B cell (primary cell): ENCODE measurements at regions not wholly inside any gene's neighbourhood (a gene's known extent, or its start where the extent isn't known, plus 50 kb on each side); places are given as distances from the start of the nearest gene placed in this dataset.

Source experiments
- CTCF ChIP-seq: fragments of 200-600 bp; IDR thresholded peaks from one replicate; pipeline ENCODE4 v1.8.0; 2022; ENCODE audit warnings: antibody characterized with exemption, mild to moderate bottlenecking
- EZH2 ChIP-seq: IDR thresholded peaks from 2 replicates; pipeline ENCODE4 v1.6.1; 2012; ENCODE audit warnings: borderline replicate concordance, low read depth, mild to moderate bottlenecking, moderate library complexity, low read length; ENCODE audit not compliant: insufficient read depth, poor library complexity, severe bottlenecking

- no peak for TF ChIP-seq CTCF
- TF ChIP-seq EZH2, result no peak
Observed at GRCh38 chr2:184534986-184535385, 63.3 kb upstream of the ZNF804A start.
